Hippocampal formation (tissue), 2 donors: ENCODE measurements at regions not wholly inside any gene's neighbourhood (a gene's known extent, or its start where the extent isn't known, plus 50 kb on each side); places are given as distances from the start of the nearest gene placed in this dataset.

ENCODE experiments used
- DNase-seq, 2 donors: peaks; one replicate each; lab custom pipeline; 2025; lab: John Stamatoyannopoulos, UW

DNA sequence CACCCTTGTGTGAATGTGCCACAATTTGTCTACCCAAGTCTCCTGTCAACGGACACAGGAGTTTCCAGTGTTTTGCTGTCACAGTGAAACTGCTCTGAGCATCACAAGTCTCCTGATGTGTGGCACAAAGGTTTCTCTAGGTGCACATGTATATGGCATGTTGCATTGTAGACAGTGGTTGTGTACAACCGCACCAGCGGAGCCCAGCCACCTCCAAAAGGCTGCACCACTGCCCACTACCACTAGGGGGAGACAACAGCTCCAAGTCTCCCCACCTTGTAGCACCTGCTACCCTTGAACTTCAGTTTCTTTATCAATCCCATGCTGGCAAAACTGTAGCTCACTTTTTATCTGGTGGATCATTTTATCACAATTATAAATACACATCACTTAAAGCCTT is 95.5 kb upstream of the ZNF469 start:
- no peak for DNase-seq

GRCh38 chr16:88288303-88288702 is 94.5 kb upstream of the ZNF469 start:
- DNase-seq, result no peak

GRCh38 chr16:88289001-88289400 is 93.8 kb upstream of the ZNF469 start:
- DNase-seq, result no peak

GRCh38 chr16:88289561-88289960 is 93.2 kb upstream of the ZNF469 start:
- DNase-seq, result no peak

- DNase-seq, result no peak
Measured at GRCh38 chr16:88289968-88290401, 92.8 kb upstream of the ZNF469 start.

GRCh38 chr16:88290850-88291830 is 91.6 kb upstream of the ZNF469 start:
- DNase-seq, result no peak

- no peak for DNase-seq
Measured at GRCh38 chr16:88292007-88292970, 90.5 kb upstream of the ZNF469 start.

GRCh38 chr16:88293097-88293496 is 89.7 kb upstream of the ZNF469 start:
- DNase-seq, result no peak

DNA sequence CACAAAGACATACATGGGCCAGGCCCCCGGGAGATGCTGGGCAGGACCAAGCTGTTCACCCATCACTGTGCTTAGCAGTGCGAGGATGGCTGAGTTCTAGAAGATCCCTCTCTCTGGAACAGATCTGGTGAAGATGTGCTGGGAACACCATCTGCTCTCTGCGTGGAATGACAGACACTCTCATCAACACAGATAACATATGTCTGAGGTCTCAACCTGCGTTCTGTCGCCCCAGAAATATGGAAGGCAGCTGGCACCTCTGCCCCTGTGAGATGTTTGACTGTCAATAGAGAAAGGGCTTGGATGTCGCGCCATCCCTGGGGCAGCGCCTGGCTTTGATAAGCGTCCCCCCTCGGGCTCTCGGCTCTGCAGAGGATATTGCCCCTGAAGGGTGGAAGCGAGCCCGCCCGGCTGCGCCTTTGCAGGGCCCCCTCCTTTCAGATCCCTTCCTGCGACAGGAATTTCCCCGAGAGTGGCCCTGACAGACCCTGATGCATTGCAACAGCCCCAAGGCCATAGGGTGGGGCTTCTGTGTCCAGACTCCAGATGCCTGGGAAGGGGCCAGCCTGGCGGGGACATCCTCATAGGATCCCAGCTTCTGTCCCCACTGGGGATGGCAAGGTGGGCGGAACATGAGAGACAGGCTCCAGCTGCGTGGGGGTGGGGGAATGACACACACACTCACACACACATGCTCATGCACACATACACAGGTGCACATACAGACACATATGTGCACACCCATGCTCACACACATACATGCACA is 86.9 kb upstream of the ZNF469 start:
- no peak for DNase-seq

DNA sequence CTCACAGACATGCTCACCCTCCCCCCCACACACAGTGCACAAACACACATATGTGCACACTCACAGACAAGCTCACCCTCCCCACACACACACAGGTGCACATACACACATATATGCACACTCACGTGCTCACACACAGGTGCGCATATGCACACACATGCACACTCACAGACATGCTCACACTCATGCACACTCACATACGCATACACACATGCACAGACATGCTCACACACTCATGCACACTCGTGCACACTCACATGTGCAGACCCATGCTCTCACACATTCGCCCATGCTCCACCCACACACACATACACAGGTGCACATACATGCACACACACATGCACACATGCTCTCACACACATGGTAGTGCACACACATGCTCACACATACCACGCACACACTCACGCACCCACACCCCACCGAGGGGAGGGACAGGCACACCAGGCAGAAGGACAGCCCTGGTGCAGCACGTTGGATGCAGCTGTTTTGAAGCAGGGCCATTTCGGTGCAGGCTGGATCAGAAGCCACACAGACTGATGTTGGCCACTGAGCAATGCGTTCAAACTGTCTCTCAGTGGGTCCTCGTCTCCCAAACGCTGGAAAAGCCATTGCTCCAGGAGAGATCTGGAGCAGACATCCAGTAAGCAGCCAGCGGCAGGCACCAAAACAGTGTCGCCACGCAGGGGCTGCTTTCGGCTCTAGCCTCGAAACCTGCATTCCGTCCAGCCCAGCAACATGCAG is 86.2 kb upstream of the ZNF469 start:
- DNase-seq, result no peak

GRCh38 chr16:88297178-88297720 is 85.5 kb upstream of the ZNF469 start:
- DNase-seq, result no peak

GRCh38 chr16:88298181-88298832 is 84.5 kb upstream of the ZNF469 start:
- DNase-seq, result no peak

DNA sequence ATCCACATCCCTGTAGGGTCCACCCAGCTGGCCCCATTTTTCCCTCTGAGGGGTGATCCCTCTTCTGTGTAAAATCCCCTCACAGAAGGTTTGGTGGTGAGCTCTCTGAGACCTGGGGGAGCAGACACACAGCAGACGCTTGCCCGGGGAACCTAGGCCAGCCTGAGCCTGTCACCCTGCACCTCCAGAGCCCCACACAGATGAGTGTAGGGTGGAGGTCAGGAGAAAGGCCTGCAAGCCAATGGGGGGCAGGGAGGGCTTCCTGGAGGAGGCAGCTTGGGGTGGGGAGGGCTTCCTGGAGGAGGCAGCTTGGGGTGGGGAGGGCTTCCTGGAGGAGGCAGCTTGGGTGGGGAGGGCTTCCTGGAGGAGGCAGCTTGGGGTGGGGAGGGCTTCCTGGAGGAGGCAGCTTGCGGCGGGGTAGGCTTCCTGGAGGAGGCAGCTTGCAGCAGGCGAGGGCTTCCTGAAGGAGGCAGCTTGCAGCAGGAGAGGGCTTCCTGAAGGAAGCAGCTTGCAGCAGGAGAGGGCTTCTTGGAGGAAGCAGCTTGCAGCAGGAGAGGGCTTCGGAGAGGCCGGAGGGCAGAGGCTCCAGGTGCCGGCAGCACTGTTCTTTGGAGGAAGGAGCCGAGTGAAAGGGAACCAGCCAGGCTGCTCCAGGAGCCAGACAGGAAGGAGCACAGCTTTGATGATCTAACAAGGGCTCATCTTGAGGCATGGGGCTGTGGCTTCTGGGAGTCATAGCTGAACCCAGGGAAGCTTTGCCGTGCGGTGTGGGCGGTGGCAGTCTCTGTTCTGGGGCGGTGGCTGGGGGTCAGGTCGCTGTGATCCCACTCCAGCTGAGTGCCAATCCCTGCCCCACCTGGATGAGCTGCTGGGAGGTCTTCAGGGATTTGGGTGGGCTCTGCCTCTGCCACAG is 83.7 kb upstream of the ZNF469 start:
- no peak for DNase-seq

DNA sequence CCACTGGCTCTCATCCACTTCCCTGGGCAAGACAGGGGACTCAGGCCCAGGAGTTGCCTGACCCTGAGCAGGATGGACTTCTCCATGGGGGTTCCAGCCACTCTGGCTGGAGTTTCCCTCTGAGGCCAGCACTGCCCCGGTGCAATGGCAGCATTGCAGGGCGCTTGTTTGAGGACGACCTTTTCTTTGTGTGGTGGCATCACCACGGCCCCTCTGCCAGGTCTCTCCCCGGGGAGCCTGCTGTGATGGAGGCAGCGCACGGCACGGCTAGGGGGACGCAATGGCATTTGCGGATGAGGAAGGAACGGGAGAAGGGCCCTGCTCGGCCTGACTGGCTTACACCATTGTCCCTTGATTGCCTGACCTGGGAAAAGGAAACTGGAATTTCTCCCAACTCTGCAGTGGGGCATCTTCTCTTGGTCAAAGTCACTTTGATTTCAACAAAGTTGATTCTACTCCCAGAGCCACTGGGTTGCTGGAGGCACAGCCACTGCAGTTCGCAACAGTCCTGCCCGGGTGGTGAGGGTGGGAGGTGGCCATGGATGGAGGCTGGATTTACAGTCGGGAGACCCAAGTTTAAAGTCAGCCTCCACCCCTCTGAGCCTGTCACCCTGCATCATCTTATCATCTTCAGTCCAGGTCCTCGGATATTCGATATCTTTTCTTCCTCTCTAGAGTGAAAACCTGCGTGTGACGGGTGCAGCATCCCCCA is 82.9 kb upstream of the ZNF469 start:
- no peak for DNase-seq

DNA sequence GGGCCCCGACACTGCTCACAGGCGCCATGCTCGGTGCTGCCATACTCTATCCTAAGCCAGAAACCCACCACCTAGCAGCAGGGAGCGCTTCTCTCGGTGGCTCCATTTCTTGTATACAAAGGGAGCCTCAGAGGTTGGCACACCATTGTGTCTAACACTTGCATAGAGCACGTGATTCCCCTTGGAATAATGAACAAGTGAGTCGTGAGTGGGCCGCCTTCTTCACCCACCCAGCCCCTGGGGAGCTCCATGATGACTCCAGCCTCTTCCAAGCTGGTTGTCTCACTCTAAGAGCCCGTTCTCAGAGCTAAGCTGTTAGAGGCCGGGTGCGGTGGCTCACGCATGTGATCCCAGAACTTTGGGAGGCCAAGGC is 82.3 kb upstream of the ZNF469 start:
- DNase-seq, result no peak

DNA sequence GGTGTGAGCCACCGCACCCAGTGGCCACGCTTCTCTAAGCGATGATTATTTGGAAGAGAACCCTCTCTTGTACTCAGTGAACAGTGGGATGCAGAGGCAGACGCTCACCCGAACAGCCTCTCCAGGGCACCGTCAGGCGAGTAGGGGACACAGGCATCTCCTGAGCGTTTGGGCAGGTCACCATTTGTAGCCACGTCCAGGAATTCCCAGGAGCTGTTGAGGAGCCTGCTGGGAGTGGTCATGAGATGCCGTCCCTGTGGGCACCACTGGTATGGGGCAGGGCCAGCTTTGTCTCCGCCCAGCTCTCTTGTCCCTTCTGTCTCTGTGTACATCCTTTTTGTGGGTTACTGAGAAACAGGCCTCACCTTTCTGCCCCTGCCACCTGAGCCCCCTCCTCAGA is 81.3 kb upstream of the ZNF469 start:
- no peak for DNase-seq

DNA sequence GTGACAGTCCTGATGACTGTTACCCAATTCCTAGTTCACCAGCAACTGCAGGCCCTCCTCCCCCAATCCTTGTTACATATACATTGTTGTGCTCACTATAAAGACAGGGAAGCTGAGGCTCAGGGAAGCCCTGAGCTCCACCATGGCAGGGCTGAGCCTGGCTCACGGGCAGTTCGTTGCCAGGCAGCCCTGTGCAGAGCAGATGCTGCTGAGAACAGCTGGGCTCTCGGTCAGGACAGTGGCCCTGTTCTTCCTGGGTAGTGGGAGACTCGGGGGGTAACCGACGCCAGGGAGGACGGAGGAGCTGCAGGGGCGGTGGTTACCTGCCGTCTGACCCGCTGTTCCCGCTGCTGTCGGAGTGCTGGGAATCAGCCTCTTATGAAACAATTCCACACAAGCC is 80.9 kb upstream of the ZNF469 start:
- DNase-seq, result no peak

GRCh38 chr16:88302666-88303065 is 80.1 kb upstream of the ZNF469 start:
- DNase-seq, result no peak

DNA sequence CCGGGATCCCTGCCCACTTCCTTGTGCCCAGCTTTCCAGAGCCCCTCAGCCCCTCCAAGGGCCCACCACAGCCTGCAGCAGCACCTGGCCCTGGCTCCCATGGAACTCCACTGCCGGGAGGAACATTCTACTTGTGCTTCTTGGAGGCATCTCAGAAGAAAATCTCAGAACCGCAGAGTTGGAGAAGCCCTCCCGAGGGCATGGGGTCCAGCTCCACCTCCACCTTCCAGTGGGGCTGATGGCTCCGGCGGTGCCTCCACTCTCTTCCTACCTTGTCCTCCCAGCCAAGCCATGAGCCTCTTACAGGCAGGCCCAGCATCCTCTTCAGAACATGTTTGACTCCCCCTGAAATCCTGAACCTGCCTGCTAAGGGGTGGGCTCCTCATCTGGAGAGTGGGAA is 79.4 kb upstream of the ZNF469 start:
- no peak for DNase-seq
